SK-N-MC (cell line): ENCODE measurements at regions not wholly inside any gene's neighbourhood (a gene's known extent, or its start where the extent isn't known, plus 50 kb on each side); places are given as distances from the start of the nearest gene placed in this dataset.

Source experiments
- EZH2 ChIP-seq: fragments of 200-600 bp; sonication (generic); IDR thresholded peaks from one replicate; pipeline ENCODE4 v1.6.1; 2017; ENCODE audit warnings: antibody characterized with exemption
- FOXP2 ChIP-seq: optimal IDR thresholded peaks from 2 replicates; pipeline ENCODE3; 2011; ENCODE audit warnings: mild to moderate bottlenecking, moderate library complexity; ENCODE audit not compliant: insufficient read depth; ENCODE audit errors: extremely low read length, control extremely low read depth
- POLR2AphosphoS5 ChIP-seq: IDR thresholded peaks from 2 replicates; pipeline ENCODE4 v1.6.1; 2012; ENCODE audit warnings: mild to moderate bottlenecking, low read depth, low read length, borderline replicate concordance

- TF ChIP-seq EZH2 (no peak), POLR2AphosphoS5 (no peak), FOXP2 (no peak)
Measured at GRCh38 chr13:37290716-37291505, 185.4 kb upstream of the CSNK1A1L start.
